Activated CD4-positive, alpha-beta T cell treated with anti-CD3 and anti-CD28 coated beads for 24 hours (primary cell): ENCODE measurements at regions not wholly inside any gene's neighbourhood (a gene's known extent, or its start where the extent isn't known, plus 50 kb on each side); places are given as distances from the start of the nearest gene placed in this dataset.

Source experiments
- DNase-seq, 2 donors: peaks; one replicate each; pipeline ENCODE4 v3.0.0-alpha.2; 2020; ENCODE audit warnings: low read depth in 2 of 2

DNA sequence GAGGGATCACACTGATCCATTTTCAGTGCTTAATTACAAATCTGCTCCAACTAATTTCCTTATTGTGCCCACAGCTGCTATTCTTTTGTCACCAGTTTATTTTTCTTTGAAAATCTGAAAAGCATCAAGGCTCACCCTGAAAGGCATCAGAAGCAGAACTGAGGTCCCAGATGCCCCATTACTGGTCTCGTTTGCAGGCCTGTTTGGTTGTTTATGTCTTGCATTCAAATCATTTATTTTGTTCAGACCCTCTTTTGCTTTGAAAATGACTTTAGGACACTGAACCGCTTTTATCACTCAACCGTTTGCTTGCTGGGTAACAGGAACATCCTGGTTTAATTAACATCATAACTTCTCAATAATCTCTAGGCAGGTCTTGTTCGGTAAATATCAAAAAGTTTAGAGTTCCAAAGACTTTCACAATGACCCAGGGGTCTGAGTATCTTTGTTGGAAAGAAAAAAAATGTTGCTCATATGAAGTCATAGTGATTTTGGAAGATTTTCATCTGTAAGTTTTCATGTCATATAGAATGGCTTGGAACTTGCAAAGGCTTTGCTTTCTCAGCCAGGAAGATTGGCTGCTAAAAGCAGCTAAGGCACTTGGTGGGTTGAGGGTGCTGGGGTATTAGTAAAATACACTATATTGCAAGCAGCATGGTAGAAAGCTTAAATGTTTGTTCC, 398.3 kb upstream of the NPVF start:
- DNase-seq: no peak

DNA sequence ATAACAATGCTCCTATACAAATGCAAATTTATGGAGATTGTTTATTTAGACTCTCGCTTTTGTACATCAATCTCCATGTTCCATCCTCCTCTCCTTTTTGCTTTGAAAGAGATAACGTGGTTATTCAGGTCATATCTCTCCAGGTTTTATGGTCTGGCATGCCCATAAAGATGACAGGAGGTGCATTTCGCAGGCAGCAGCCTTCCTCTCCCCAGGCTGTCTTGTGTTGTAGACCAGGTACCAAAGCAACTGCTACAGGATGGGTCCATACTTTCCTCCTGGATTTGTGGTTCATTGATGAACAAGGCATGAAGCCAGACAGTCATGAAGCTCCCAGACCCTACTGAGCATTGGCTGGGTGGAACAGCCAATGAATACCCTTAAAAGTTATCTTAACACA, 400.2 kb upstream of the NPVF start:
- no peak for DNase-seq

GRCh38 chr7:25632616-25633015, 404.3 kb upstream of the NPVF start:
- DNase-seq: no peak

DNA sequence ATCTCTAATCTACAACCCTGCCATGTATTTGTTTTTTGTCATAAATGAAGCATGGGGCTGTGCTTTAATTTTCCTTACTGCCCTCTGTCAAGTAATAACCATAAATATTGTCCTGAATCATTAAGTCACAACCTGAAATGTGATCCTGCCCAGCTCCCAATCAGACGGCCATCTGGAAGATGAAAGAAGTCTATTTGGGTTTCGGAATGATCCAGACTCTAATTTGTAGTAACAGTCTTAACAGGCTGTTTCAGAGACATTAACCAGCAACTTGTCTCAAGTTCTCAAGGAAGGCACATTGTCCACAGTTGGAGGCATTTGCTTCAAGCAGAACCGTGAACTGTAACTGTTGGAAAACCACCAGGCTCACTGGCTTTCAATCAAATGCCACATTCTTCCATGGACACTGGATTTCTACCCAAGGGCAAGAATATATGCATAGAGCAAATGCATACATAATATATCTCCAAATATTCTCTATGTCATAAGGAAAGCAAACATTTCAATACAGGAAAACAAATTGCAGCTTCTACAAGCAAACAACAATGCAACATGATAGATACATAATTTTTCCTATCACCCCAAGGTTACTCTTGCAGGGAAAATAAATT, 405.2 kb upstream of the NPVF start:
- no peak for DNase-seq

- no peak for DNase-seq
These were observed 407.9 kb upstream of the NPVF start for GRCh38 chr7:25636168-25636567.

- DNase-seq: no peak
These were observed 408.6 kb upstream of the NPVF start for GRCh38 chr7:25636871-25637283.

GRCh38 chr7:25638068-25638467, 409.8 kb upstream of the NPVF start:
- no peak for DNase-seq

- DNase-seq: no peak
These were observed 410.4 kb upstream of the NPVF start for GRCh38 chr7:25638590-25639244.

DNA sequence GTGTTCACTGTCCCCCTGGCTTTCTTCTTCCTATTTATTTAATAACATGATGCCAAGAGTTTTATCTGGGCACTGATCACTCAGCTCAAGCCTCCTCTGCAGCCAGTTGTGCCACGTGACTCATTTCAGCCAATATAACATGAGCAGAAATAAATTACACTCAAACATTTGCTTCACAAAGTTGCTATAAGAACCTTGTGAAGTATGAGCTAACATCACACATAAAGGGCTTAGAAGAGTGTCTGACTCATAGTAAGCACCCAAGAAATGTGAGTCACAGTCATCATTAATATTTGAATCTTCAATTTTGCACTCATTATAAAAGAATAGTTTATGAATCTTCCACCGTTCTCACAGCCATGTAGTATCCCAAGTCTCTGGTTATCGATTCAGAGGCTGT, 414.6 kb upstream of the NPVF start:
- DNase-seq: no peak

- no peak for DNase-seq
These were observed 415.0 kb upstream of the NPVF start for GRCh38 chr7:25643286-25643685.

- DNase-seq: no peak
These were observed 415.6 kb upstream of the NPVF start for GRCh38 chr7:25643770-25644394.

DNA sequence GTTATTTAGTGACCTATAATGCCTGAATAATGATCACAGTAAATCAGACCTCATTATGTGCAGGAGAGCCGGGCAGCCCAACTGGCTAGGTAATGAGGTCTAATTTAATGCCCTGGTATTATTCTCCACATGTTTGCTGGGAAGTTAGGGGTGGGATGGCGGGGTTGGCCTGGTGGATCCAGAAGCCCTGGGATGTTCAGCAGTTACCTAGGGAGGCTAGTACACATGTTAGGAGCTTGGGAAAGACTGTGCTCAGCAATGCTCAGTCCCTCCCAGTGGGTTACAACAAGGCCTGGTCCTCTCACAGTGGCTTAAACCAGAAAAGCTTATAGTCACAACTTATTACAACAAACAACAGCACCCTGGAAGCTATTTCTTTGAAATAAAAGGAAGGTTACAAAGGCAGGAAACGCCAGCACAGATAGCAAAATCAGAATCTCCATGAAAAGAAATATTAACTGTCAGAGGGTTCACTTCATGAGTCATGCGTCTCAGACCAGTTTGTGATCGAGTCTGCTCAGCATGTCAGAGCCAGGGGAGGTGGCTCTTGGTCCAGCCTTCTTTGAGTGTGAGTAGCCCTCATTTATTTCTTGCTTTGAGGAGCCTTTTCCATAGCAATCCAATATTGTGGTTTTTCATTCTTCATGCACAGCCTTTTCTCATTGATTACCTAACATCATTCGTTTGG, 418.6 kb upstream of the NPVF start:
- DNase-seq: no peak

DNA sequence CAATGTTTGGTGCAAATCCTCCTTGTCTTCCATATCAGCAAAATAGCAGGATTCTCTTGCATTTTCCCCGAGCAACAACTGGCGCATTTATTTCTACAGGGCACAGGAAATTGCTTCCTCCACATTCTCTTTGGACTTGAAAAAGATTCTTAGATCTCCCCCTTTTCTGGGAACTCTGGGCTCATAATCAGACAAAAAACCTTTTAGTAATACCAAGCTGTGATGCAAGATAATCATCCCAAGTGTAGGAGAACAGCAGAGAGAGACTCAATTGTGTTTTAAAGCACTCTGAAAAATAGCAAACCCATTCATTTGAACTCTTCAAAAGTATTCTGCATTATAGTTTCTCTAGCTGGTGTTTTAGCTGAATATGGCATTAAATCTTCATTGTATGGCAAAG, 419.6 kb upstream of the NPVF start:
- DNase-seq: no peak

- no peak for DNase-seq
These were observed 424.1 kb upstream of the NPVF start for GRCh38 chr7:25652366-25652765.

- DNase-seq: no peak
These were observed 425.1 kb upstream of the NPVF start for GRCh38 chr7:25653384-25653783.

DNA sequence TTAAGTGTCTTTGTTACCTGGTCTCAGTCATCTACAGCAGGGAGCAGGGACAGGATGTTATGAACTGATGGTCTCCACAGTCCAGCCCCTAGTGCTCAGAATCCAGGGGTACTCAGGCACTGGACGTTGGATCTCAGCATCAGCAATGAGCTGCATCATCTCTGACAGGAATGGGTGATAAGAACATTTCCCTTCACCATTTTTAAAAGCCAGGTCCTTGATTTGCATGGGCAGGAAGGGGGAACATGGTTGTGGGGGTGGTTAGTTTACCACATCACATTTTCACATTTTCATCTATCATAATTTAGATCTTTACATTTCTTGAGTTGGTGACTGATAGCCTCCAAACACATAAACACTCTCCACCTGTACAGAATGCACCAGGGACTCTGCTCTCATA, 427.8 kb upstream of the NPVF start:
- DNase-seq: no peak

GRCh38 chr7:25656581-25657026, 428.3 kb upstream of the NPVF start:
- no peak for DNase-seq

DNA sequence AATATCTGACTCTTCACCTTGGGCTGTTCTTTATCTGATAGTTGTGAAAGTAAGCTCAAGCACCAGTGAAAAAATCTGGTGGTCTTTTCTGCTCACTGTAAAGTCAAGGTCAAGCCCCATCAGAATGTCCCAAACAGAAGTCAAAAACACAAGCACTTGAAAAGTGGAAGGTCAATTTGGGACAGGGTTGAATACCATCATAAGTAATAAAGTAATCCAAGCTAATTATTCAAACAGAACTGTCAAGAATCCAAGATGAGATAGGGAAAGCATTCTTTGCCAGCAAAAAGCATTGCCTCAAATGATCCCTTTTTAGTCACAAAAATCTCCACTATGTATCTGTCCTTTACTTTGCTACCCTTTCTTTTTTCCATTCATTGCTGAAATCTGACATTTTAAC, 430.1 kb upstream of the NPVF start:
- DNase-seq: no peak

DNA sequence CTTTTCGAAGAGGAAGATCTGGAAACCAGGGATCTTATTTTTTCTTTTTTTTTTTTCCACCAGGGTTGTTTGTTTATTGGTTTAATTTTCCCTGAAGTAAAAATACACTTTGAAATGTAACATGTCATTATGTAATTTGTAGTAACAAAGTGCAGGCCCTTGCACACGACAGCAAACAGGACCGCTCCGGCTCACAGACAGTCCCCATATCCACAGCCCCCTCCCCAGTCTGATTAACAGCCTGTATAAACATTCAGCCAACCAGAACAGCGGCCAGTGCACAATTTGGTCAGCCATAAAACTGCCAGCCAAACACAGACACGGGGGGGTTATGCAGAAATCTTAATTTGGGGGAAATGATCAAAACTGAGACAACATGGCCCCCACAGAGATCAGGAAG, 431.6 kb upstream of the NPVF start:
- no peak for DNase-seq

GRCh38 chr7:25662841-25663800, 434.8 kb upstream of the NPVF start:
- DNase-seq: no peak

DNA sequence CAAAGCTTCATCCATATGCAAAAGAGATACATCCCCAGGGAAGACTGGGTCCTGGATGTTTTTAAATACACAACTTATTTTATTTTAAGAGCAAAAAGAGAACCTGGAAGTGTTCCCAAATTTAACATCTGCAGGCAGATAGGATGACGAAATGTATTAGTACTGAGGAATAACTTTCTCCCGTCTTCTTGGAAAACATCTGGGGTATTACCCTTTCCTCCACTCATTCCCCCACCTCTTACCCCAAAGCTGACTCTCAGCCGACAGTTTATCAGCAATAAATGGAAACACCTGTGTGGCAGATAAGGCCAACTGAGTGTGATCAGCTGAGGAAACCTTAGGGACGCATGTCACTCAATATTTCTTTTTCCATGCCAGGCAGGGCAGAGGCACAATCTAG, 435.6 kb upstream of the NPVF start:
- no peak for DNase-seq
